NB4 (cell line): ENCODE measurements at regions not wholly inside any gene's neighbourhood (a gene's known extent, or its start where the extent isn't known, plus 50 kb on each side); places are given as distances from the start of the nearest gene placed in this dataset.
"Not testable (repeated sequence)": the region's sequence is repeated elsewhere in the genome, so short reads cannot be mapped to it uniquely, and the experiment has no call there.

Experiments used
- DNase-seq: peaks from one replicate; pipeline ENCODE4 v3.0.0; 2010; ENCODE audit warnings: low read depth
- H3K4me3 ChIP-seq: one replicate; pipeline ENCODE4 v1.5.1; 2011; ENCODE audit warnings: mild to moderate bottlenecking, low read depth, low read length, moderate library complexity
- CTCF ChIP-seq: IDR thresholded peaks from one replicate; pipeline ENCODE4 v1.5.1; 2012; ENCODE audit warnings: low read depth, low read length
- MAX ChIP-seq: IDR thresholded peaks from 2 replicates; pipeline ENCODE4 v1.6.1; 2011; ENCODE audit warnings: low read depth, low read length
- MYC ChIP-seq: IDR thresholded peaks from 2 replicates; pipeline ENCODE4 v1.6.1; 2011; ENCODE audit warnings: low read depth, low read length
- POLR2A ChIP-seq: IDR thresholded peaks from 2 replicates; pipeline ENCODE4 v1.6.1; 2011; ENCODE audit warnings: mild to moderate bottlenecking; ENCODE audit not compliant: insufficient read length; ENCODE audit errors: extremely low read depth

- H3K4me3 ChIP-seq: no peak overlapping the region
- no peak for DNase-seq
Measured at GRCh38 chr11:25242928-25243327, 746.1 kb downstream of the LUZP2 start.

GRCh38 chr11:25244126-25244525, 747.3 kb downstream of the LUZP2 start:
- no peak overlapping the region for H3K4me3 ChIP-seq
- TF ChIP-seq MAX: no peak
- TF ChIP-seq MYC: no peak
- no peak for TF ChIP-seq POLR2A
- TF ChIP-seq CTCF: no peak
- no peak for DNase-seq

More at GRCh38 chr11:25242928-25243327, 746.1 kb downstream of the LUZP2 start:
- TF ChIP-seq MAX: no peak
- no peak for TF ChIP-seq POLR2A
- TF ChIP-seq MYC: no peak
- no peak for TF ChIP-seq CTCF

- DNase-seq: no peak
Measured at GRCh38 chr11:25247336-25247735, 750.5 kb downstream of the LUZP2 start.

GRCh38 chr11:25252854-25253253, 756.0 kb downstream of the LUZP2 start:
- DNase-seq: no peak
- TF ChIP-seq CTCF (no peak), MAX (no peak), POLR2A (no peak), MYC (no peak)
- no peak overlapping the region for H3K4me3 ChIP-seq

More at GRCh38 chr11:25247336-25247735, 750.5 kb downstream of the LUZP2 start:
- TF ChIP-seq MAX: no peak
- TF ChIP-seq POLR2A: no peak
- no peak for TF ChIP-seq MYC
- TF ChIP-seq CTCF: no peak
- H3K4me3 ChIP-seq: no peak overlapping the region

GRCh38 chr11:25263861-25264260, 767.0 kb downstream of the LUZP2 start:
- DNase-seq, H3K4me3 ChIP-seq: not testable (repeated sequence)

GRCh38 chr11:25271301-25271700, 774.4 kb downstream of the LUZP2 start:
- TF ChIP-seq MAX: no peak
- no peak for TF ChIP-seq CTCF
- TF ChIP-seq MYC: no peak
- no peak for TF ChIP-seq POLR2A
- DNase-seq: no peak
- no peak overlapping the region for H3K4me3 ChIP-seq
